GM12878 (cell line): ENCODE measurements at regions not wholly inside any gene's neighbourhood (a gene's known extent, or its start where the extent isn't known, plus 50 kb on each side); places are given as distances from the start of the nearest gene placed in this dataset.

ENCODE experiments used
- ATAC-seq: fragments of 200-7000 bp; cut with Tn5 transposase; 3 replicates; pipeline ENCODE4 v1.9.1; 2020; ENCODE audit warnings: mild to moderate bottlenecking, moderate library complexity
- BruUV-seq: library from RNA; stranded (reverse); fragments of 400-500 nt; replicated peaks from 2 replicates; lab custom pipeline; 2021; lab: Mats Ljungman, UMichigan
- CTCF ChIA-PET: fragments of 300-600 bp; sonication (Branson Sonifier 250); formaldehyde crosslinking; extraction: SDS; loops from one replicate; lab custom pipeline; 2021; ENCODE audit warnings: inconsistent platforms; lab: Yijun Ruan, JAX
- POLR2A ChIA-PET: fragments of 350-600 bp; formaldehyde crosslinking; extraction: SDS; loops from one replicate; lab custom pipeline; 2021; ENCODE audit warnings: inconsistent platforms; lab: Charles Lee
- RAD21 ChIA-PET: fragments of 300-600 bp; sonication (Branson Sonifier 250); formaldehyde crosslinking; loops from one replicate; lab custom pipeline; 2023; ENCODE audit warnings: antibody characterized with exemption; ENCODE audit not compliant: unreplicated experiment; lab: Charles Lee
- SMC1A ChIA-PET: fragments of 300-600 bp; sonication (Branson Sonifier 250); formaldehyde crosslinking; loops from one replicate; lab custom pipeline; 2023; ENCODE audit not compliant: unreplicated experiment, uncharacterized antibody; lab: Charles Lee
- DNase-seq: peaks from one replicate; pipeline ENCODE4 v3.0.0-alpha.2; 2011; ENCODE audit warnings: low read depth, low spot score
- FAIRE-seq: peaks from 3 replicates; lab custom pipeline; 2011; peaks lifted over from hg19 to GRCh38; lab: Jason Lieb, UNC
- H2AFZ ChIP-seq: 2 replicates; pipeline ENCODE4 v1.6.0; 2011; ENCODE audit warnings: low read depth, low read length, control low read depth; ENCODE audit not compliant: control insufficient read depth
- H3K27ac ChIP-seq: 2 replicates; pipeline ENCODE4 v1.5.1; 2011; ENCODE audit warnings: control low read depth; ENCODE audit not compliant: control insufficient read depth, insufficient read depth
- H3K27me3 ChIP-seq, 2 experiments: replicated peaks in 1 of 2; 2 replicates each; pipeline versions ENCODE4 v1.6.0 to v1.6.1; 2011; ENCODE audit warnings: low read length in 1 of 2; ENCODE audit not compliant: control insufficient read depth in 2 of 2, insufficient read depth in 2 of 2
- H3K36me3 ChIP-seq, 2 experiments: 2 replicates each; pipeline ENCODE4 v1.5.1; 2011; ENCODE audit warnings: low read length in 1 of 2; ENCODE audit not compliant: control insufficient read depth in 2 of 2, insufficient read depth in 2 of 2
- H3K4me1 ChIP-seq: 2 replicates; pipeline ENCODE4 v1.6.1; 2011; ENCODE audit warnings: mild to moderate bottlenecking, low read length, moderate library complexity, mixed read lengths; ENCODE audit not compliant: control insufficient read depth, insufficient read depth
- H3K4me2 ChIP-seq: 2 replicates; pipeline ENCODE4 v1.6.0; 2011; ENCODE audit warnings: control low read depth; ENCODE audit not compliant: control insufficient read depth, insufficient read depth
- H3K4me3 ChIP-seq: fragments of 200-600 bp; sonication (generic); 2 replicates; pipeline ENCODE4 v1.5.1; 2016
- H3K79me2 ChIP-seq: 2 replicates; pipeline ENCODE4 v1.6.0; 2011; ENCODE audit warnings: low read length; ENCODE audit not compliant: control insufficient read depth, insufficient read depth
- H3K9ac ChIP-seq: 2 replicates; pipeline ENCODE4 v1.8.0; 2011; ENCODE audit warnings: low read length, control low read depth, mixed read lengths; ENCODE audit not compliant: control insufficient read depth, insufficient read depth
- H3K9me3 ChIP-seq: replicated peaks from 3 replicates; pipeline ENCODE4 v1.5.1; 2011; ENCODE audit warnings: mild to moderate bottlenecking, low read length; ENCODE audit not compliant: control insufficient read depth, insufficient read depth
- H4K20me1 ChIP-seq: 2 replicates; pipeline ENCODE4 v1.6.0; 2011; ENCODE audit not compliant: control insufficient read depth, insufficient read depth
- MEF2A ChIP-seq: IDR thresholded peaks from 2 replicates; pipeline ENCODE4 v1.6.1; 2011; ENCODE audit warnings: low read depth, mild to moderate bottlenecking, low read length, moderate library complexity; ENCODE audit not compliant: insufficient read depth
- MEF2B ChIP-seq: fragments of 450-650 bp; IDR thresholded peaks from 2 replicates; pipeline ENCODE4 v1.6.1; 2018; ENCODE audit warnings: mild to moderate bottlenecking, moderate library complexity; ENCODE audit not compliant: partially characterized antibody, poor library complexity, severe bottlenecking
- SUPT20H ChIP-seq: IDR thresholded peaks from 2 replicates; pipeline ENCODE4 v1.6.1; 2011; ENCODE audit warnings: low read depth, mild to moderate bottlenecking, low read length, moderate library complexity, borderline replicate concordance; ENCODE audit not compliant: control insufficient read depth
- WRNIP1 ChIP-seq: IDR thresholded peaks from 2 replicates; pipeline ENCODE4 v1.6.1; 2011; ENCODE audit warnings: low read depth, low read length, improper control_type of control experiment, borderline replicate concordance
- ZNF207 ChIP-seq: fragments of 450-650 bp; IDR thresholded peaks from 2 replicates; pipeline ENCODE4 v1.6.1; 2014; ENCODE audit warnings: antibody characterized with exemption, mild to moderate bottlenecking, borderline replicate concordance
- ZNF622 ChIP-seq: fragments of 450-650 bp; IDR thresholded peaks from 2 replicates; pipeline ENCODE4 v1.6.1; 2017; ENCODE audit warnings: mild to moderate bottlenecking, inconsistent platforms
- WGBS: methylation state at CpG from one replicate; pipeline ENCODE4 v1.1.6; 2016; ENCODE audit warnings: low lambda C conversion rate; ENCODE audit not compliant: insufficient replicate concordance, insufficient coverage; ENCODE audit errors: missing lambda C conversion rate; 5-methylcytosine and 5-hydroxymethylcytosine counted together
- in situ Hi-C: fragments of 300-500 bp; cut with MboI; formaldehyde crosslinking; loops from 9 replicates; pipeline ENCODE4 v1.14.3; 2018; ENCODE audit warnings: mixed read lengths
- intact Hi-C: fragments of 100-400 bp; cut with micrococcal nuclease; formaldehyde crosslinking; loops from one replicate; pipeline ENCODE4 v1.14.2; 2022; ENCODE audit not compliant: unreplicated experiment

DNA sequence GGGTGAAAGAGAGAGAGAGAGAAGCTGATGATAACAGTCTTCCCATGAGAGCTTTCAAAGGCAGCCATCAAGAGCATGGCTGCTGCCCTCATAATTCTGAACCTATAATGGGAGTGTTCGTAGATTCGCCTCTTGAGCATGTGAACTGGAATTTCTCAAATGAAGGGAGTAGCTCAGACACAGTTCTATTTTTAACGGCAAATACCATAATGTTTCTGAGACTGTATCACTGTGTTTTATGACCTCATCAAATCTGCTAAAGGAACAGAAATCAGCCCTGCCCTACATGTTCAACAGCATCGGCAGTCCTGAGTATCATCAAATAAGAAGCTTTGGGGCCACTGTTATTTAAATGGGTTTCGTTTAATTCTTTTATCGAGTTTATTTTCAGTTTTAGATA lies 645.6 kb downstream of the GALR1 start:
- no peak overlapping the region for H3K4me3 ChIP-seq
- no peaks in the 10 kb centered on the region for H3K9me3 ChIP-seq
- no peaks in the 10 kb centered on the region for H3K27me3 ChIP-seq
- FAIRE-seq (no peak), DNase-seq (no peak), ATAC-seq (no peak)
- CTCF ChIA-PET = no interaction called here
- SMC1A ChIA-PET = no interaction called here
- no peak overlapping the region for H3K4me2 ChIP-seq
- H3K36me3 ChIP-seq = no peaks in the 10 kb centered on the region
- 59% methylated on average over 6 of the region's 6 CpGs for WGBS
- RAD21 ChIA-PET = no interaction called here
- no peak overlapping the region for H3K27ac ChIP-seq
- TF ChIP-seq SUPT20H (no peak), MEF2A (no peak), MEF2B (no peak)
- H2AFZ ChIP-seq = no peak overlapping the region
- no peak overlapping the region for H3K9ac ChIP-seq
- no peaks in the 10 kb centered on the region for H3K79me2 ChIP-seq
- intact Hi-C loops = no loop called here
- POLR2A ChIA-PET = no interaction called here
- BruUV-seq = no TSS peak
- H4K20me1 ChIP-seq = no peaks in the 10 kb centered on the region
- in situ Hi-C loops = no loop called here
- no peaks in the 10 kb centered on the region for H3K4me1 ChIP-seq

DNA sequence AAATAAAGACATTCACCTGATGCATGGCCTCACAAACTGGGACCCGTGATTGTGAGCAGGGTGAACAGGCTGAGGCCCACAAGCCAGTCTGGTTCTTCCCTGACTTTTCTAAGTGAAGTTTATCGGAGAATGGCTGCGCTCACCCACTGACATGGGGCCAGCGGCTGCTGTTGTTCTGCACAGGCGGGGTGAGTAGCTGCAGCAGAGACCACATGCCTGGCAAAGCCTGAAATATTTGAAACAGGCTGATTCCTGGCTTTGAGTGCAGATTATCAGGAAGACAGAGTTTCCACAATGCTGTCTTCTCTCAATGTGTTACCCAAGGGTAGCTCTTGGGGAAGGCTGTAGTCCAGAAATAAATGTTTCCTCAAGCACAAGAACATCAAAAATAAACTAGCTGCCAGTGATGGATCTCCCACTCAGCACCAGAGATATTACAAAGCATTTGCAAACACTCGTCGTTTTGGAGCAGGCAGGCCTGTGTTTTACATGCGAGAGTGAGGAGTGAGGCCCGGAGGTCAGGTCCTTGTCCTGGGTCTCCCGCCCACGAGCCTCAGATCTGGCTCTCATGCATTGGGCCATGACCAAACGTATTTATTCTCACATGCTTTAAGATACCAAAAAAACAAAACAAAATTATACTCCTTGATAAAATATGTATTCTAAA lies 647.1 kb downstream of the GALR1 start:
- ATAC-seq = no peak
- DNase-seq = no peak
- Histone ChIP-seq H3K79me2 (no peaks in the 10 kb centered on the region), H3K4me3 (no peak overlapping the region), H3K27me3 (no peaks in the 10 kb centered on the region), H3K9me3 (no peaks in the 10 kb centered on the region), H4K20me1 (no peaks in the 10 kb centered on the region), H3K9ac (no peak overlapping the region), H2AFZ (no peak overlapping the region), H3K36me3 (no peaks in the 10 kb centered on the region), H3K27ac (no peak overlapping the region), H3K4me2 (no peak overlapping the region), H3K4me1 (no peaks in the 10 kb centered on the region)
- no peak for FAIRE-seq
- 31% methylated on average over 12 of the region's 12 CpGs for WGBS
- ChIA-PET SMC1A (no interaction called here), RAD21 (no interaction called here), POLR2A (no interaction called here), CTCF (no interaction called here)
- intact Hi-C loops = no loop called here
- BruUV-seq = no TSS peak
- TF ChIP-seq ZNF622 (no peak), WRNIP1 (no peak), MEF2A (no peak), ZNF207 (no peak)
- in situ Hi-C loops = no loop called here
